Loucy (cell line): ENCODE measurements at regions not wholly inside any gene's neighbourhood (a gene's known extent, or its start where the extent isn't known, plus 50 kb on each side); places are given as distances from the start of the nearest gene placed in this dataset.
"Not testable (repeated sequence)": the region's sequence is repeated elsewhere in the genome, so short reads cannot be mapped to it uniquely, and the experiment has no call there.

Experiments
- CTCF ChIP-seq: fragments of 200-600 bp; sonication (generic); conservative IDR thresholded peaks from 2 replicates; pipeline ENCODE4 v1.5.1; 2014; ENCODE audit warnings: mild to moderate bottlenecking, antibody characterized with exemption, low read length
- EZH2phosphoT487 ChIP-seq: fragments of 200-600 bp; IDR thresholded peaks from 2 replicates; pipeline ENCODE4 v1.6.1; 2018; ENCODE audit warnings: antibody characterized with exemption, mild to moderate bottlenecking, moderate library complexity, borderline replicate concordance

GRCh38 chr10:62608189-62608875 lies 196.2 kb upstream of the ADO start:
- not testable (repeated sequence) for TF ChIP-seq CTCF, EZH2phosphoT487
